ENCODE measurements at regions not wholly inside any gene's neighbourhood (a gene's known extent, or its start where the extent isn't known, plus 50 kb on each side); places are given as distances from the start of the nearest gene placed in this dataset.

DNA sequence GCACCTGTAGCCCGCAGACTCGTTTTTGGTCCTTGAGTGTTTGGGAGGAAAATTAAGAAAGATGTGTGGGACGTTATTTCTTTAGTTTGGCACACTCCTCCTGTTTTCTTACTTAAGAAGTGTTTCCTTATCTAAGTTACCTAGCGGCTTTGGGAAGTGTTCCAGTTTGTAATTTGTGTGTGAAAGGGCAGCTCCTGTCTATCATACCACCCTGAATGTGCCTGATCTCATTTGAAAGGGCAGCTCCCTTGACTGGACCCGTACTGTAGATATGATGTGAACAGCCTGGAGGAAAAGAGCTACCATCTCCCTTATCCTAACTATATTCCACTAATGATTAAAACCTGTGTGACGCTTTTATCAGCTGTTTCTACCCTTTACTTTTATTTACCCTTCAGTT lies 314.3 kb downstream of the CHRM3 start:
- TF ChIP-seq EZH2 (IDR thresholded peaks at IDR 0.05; ENCODE audit: insufficient read depth, poor library complexity, severe bottlenecking), result no peak
- no peak for TF ChIP-seq EZH2phosphoT487 (IDR thresholded peaks at IDR 0.05; ENCODE audit: insufficient read depth, low read depth)

Measured in GM23248 (cell line).